GM23338 (cell line): ENCODE measurements at regions not wholly inside any gene's neighbourhood (a gene's known extent, or its start where the extent isn't known, plus 50 kb on each side); places are given as distances from the start of the nearest gene placed in this dataset.

Source experiments
- CREB1 ChIP-seq: fragments of 250-450 bp; sonication (Bioruptor Pico); IDR thresholded peaks from 2 replicates; pipeline ENCODE4 v1.5.0; 2020; ENCODE audit warnings: low read depth, mild to moderate bottlenecking, moderate library complexity
- EZH2 ChIP-seq: fragments of 200-600 bp; sonication (generic); IDR thresholded peaks from one replicate; pipeline ENCODE4 v1.8.0; 2017; ENCODE audit warnings: antibody characterized with exemption, mild to moderate bottlenecking, low read depth; ENCODE audit not compliant: unreplicated experiment
- STAT1 ChIP-seq: IDR thresholded peaks from one replicate; pipeline ENCODE4 v1.6.1; 2016; ENCODE audit warnings: antibody characterized with exemption; ENCODE audit not compliant: unreplicated experiment
- ZNF331 ChIP-seq: fragments of 250-450 bp; sonication (Bioruptor Pico); IDR thresholded peaks from 2 replicates; pipeline ENCODE4 v1.5.0; 2020; ENCODE audit warnings: low read depth, mild to moderate bottlenecking, moderate library complexity
- TF ChIP-seq, protein P1 (sequence below): fragments of 250-450 bp; sonication (Bioruptor Pico); IDR thresholded peaks from 2 replicates; pipeline ENCODE4 v1.5.0; 2020; ENCODE audit warnings: mild to moderate bottlenecking, moderate library complexity
- TF ChIP-seq, protein P2 (sequence below): IDR thresholded peaks from one replicate; pipeline ENCODE4 v1.6.1; 2018; ENCODE audit warnings: antibody characterized with exemption; ENCODE audit not compliant: unreplicated experiment
- TF ChIP-seq, protein P3 (sequence below), 2 experiments: fragments of 200-600 bp in 1 of 2; sonication (generic) in 1 of 2; conservative IDR thresholded peaks; 2 replicates each; pipeline versions ENCODE4 v1.5.1 to v1.6.1; 2016 to 2017; ENCODE audit warnings: antibody characterized with exemption in 2 of 2, low read depth in 2 of 2, mild to moderate bottlenecking in 2 of 2, moderate library complexity in 1 of 2

DNA sequence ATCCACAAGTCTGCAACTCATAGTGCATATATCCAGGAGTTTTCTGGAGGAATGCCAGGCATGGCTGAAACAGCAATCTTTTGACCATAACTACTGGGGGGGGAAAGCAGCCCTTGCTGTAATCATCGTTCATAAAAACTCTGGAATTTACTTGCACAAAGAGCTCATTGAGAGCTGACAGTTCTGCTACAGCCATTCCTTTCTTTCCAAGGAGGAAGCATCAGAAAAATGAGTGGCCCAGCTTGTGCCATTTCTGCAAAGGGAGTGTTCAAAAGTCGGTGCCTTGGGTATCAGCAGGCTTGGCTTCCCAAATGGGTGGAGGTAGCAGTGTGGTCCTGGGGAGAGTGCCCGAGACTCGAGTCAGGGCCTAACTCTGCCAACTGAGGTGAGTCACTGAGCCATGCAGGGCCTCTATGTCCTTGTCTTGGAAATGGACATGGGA is 101.5 kb downstream of the GCNT1 start (continued):
- TF ChIP-seq, protein P1, sequence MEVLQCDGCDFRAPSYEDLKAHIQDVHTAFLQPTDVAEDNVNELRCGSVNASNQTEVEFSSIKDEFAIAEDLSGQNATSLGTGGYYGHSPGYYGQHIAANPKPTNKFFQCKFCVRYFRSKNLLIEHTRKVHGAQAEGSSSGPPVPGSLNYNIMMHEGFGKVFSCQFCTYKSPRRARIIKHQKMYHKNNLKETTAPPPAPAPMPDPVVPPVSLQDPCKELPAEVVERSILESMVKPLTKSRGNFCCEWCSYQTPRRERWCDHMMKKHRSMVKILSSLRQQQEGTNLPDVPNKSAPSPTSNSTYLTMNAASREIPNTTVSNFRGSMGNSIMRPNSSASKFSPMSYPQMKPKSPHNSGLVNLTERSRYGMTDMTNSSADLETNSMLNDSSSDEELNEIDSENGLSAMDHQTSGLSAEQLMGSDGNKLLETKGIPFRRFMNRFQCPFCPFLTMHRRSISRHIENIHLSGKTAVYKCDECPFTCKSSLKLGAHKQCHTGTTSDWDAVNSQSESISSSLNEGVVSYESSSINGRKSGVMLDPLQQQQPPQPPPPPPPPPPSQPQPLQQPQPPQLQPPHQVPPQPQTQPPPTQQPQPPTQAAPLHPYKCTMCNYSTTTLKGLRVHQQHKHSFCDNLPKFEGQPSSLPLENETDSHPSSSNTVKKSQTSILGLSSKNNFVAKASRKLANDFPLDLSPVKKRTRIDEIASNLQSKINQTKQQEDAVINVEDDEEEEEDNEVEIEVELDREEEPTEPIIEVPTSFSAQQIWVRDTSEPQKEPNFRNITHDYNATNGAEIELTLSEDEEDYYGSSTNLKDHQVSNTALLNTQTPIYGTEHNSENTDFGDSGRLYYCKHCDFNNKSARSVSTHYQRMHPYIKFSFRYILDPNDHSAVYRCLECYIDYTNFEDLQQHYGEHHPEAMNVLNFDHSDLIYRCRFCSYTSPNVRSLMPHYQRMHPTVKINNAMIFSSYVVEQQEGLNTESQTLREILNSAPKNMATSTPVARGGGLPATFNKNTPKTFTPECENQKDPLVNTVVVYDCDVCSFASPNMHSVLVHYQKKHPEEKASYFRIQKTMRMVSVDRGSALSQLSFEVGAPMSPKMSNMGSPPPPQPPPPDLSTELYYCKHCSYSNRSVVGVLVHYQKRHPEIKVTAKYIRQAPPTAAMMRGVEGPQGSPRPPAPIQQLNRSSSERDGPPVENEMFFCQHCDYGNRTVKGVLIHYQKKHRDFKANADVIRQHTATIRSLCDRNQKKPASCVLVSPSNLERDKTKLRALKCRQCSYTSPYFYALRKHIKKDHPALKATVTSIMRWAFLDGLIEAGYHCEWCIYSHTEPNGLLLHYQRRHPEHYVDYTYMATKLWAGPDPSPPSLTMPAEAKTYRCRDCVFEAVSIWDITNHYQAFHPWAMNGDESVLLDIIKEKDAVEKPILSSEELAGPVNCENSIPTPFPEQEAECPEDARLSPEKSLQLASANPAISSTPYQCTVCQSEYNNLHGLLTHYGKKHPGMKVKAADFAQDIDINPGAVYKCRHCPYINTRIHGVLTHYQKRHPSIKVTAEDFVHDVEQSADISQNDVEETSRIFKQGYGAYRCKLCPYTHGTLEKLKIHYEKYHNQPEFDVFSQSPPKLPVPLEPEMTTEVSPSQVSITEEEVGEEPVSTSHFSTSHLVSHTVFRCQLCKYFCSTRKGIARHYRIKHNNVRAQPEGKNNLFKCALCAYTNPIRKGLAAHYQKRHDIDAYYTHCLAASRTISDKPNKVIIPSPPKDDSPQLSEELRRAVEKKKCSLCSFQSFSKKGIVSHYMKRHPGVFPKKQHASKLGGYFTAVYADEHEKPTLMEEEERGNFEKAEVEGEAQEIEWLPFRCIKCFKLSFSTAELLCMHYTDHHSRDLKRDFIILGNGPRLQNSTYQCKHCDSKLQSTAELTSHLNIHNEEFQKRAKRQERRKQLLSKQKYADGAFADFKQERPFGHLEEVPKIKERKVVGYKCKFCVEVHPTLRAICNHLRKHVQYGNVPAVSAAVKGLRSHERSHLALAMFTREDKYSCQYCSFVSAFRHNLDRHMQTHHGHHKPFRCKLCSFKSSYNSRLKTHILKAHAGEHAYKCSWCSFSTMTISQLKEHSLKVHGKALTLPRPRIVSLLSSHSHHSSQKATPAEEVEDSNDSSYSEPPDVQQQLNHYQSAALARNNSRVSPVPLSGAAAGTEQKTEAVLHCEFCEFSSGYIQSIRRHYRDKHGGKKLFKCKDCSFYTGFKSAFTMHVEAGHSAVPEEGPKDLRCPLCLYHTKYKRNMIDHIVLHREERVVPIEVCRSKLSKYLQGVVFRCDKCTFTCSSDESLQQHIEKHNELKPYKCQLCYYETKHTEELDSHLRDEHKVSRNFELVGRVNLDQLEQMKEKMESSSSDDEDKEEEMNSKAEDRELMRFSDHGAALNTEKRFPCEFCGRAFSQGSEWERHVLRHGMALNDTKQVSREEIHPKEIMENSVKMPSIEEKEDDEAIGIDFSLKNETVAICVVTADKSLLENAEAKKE (CRISPR knock-in tag) = no peak
- no peak for TF ChIP-seq ZNF331 (CRISPR knock-in tag)
- no peak for TF ChIP-seq CREB1 (CRISPR knock-in tag)
- TF ChIP-seq, protein P2, sequence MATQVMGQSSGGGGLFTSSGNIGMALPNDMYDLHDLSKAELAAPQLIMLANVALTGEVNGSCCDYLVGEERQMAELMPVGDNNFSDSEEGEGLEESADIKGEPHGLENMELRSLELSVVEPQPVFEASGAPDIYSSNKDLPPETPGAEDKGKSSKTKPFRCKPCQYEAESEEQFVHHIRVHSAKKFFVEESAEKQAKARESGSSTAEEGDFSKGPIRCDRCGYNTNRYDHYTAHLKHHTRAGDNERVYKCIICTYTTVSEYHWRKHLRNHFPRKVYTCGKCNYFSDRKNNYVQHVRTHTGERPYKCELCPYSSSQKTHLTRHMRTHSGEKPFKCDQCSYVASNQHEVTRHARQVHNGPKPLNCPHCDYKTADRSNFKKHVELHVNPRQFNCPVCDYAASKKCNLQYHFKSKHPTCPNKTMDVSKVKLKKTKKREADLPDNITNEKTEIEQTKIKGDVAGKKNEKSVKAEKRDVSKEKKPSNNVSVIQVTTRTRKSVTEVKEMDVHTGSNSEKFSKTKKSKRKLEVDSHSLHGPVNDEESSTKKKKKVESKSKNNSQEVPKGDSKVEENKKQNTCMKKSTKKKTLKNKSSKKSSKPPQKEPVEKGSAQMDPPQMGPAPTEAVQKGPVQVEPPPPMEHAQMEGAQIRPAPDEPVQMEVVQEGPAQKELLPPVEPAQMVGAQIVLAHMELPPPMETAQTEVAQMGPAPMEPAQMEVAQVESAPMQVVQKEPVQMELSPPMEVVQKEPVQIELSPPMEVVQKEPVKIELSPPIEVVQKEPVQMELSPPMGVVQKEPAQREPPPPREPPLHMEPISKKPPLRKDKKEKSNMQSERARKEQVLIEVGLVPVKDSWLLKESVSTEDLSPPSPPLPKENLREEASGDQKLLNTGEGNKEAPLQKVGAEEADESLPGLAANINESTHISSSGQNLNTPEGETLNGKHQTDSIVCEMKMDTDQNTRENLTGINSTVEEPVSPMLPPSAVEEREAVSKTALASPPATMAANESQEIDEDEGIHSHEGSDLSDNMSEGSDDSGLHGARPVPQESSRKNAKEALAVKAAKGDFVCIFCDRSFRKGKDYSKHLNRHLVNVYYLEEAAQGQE = no peak
- no peak for TF ChIP-seq EZH2
- TF ChIP-seq, protein P3, sequence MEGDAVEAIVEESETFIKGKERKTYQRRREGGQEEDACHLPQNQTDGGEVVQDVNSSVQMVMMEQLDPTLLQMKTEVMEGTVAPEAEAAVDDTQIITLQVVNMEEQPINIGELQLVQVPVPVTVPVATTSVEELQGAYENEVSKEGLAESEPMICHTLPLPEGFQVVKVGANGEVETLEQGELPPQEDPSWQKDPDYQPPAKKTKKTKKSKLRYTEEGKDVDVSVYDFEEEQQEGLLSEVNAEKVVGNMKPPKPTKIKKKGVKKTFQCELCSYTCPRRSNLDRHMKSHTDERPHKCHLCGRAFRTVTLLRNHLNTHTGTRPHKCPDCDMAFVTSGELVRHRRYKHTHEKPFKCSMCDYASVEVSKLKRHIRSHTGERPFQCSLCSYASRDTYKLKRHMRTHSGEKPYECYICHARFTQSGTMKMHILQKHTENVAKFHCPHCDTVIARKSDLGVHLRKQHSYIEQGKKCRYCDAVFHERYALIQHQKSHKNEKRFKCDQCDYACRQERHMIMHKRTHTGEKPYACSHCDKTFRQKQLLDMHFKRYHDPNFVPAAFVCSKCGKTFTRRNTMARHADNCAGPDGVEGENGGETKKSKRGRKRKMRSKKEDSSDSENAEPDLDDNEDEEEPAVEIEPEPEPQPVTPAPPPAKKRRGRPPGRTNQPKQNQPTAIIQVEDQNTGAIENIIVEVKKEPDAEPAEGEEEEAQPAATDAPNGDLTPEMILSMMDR (conservative IDR thresholded peaks at IDR 0.05; ENCODE audit: low read depth in 2 of 2) = no peak
- no peak for TF ChIP-seq STAT1
